Glutamatergic neuron (in vitro differentiated cells): ENCODE measurements at regions not wholly inside any gene's neighbourhood (a gene's known extent, or its start where the extent isn't known, plus 50 kb on each side); places are given as distances from the start of the nearest gene placed in this dataset.

Source experiments
- DNase-seq: peaks from one replicate; pipeline ENCODE4 v3.0.0; 2022
- H3K27ac Mint-ChIP-seq: one replicate; pipeline ENCODE4 v1.8.0; 2020; ENCODE audit warnings: mild to moderate bottlenecking, mixed read lengths, inconsistent platforms; ENCODE audit not compliant: unreplicated experiment
- H3K27me3 Mint-ChIP-seq: one replicate; pipeline ENCODE4 v1.8.0; 2020; ENCODE audit warnings: mild to moderate bottlenecking, moderate library complexity, mixed read lengths, inconsistent platforms; ENCODE audit not compliant: unreplicated experiment
- H3K36me3 Mint-ChIP-seq: one replicate; pipeline ENCODE4 v1.8.0; 2020; ENCODE audit warnings: mild to moderate bottlenecking, mixed read lengths, inconsistent platforms; ENCODE audit not compliant: unreplicated experiment
- H3K4me1 Mint-ChIP-seq: one replicate; pipeline ENCODE4 v1.8.0; 2020; ENCODE audit warnings: mild to moderate bottlenecking, low read depth, mixed read lengths, inconsistent platforms; ENCODE audit not compliant: unreplicated experiment
- H3K4me3 Mint-ChIP-seq: one replicate; pipeline ENCODE4 v1.8.0; 2020; ENCODE audit warnings: mild to moderate bottlenecking, mixed read lengths, inconsistent platforms; ENCODE audit not compliant: unreplicated experiment
- H3K9me3 Mint-ChIP-seq: one replicate; pipeline ENCODE4 v1.8.0; 2020; ENCODE audit warnings: mild to moderate bottlenecking, moderate library complexity, mixed read lengths, inconsistent platforms; ENCODE audit not compliant: unreplicated experiment
- TF ChIP-seq, protein P1 (sequence below): fragments of 200-600 bp; sonication (generic); IDR thresholded peaks from one replicate; pipeline ENCODE4 v1.5.0; 2021; ENCODE audit not compliant: partially characterized antibody, unreplicated experiment

DNA sequence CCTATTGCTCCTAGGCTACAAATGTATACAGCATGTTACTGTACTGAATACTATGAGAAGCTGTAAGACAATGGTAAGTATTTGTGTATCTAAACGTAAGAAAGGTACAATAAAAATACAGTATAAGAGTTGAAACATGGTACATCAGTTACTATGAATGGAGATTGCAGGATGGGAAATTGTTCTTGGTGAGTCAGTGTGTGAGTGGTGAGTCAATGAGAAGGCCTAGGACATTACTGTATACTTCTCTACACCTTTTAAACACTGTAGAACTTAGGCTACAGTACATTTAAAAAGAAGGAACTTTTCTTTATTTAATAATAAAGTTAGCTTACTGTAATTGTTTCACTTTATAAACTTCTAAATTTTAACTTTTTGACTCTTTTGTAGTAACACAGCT lies 2603.2 kb downstream of the PCDH7 start:
- Mint-ChIP-seq H3K9me3 (peaks cover 3% of the 10 kb centered on the region), H3K4me1 (no peaks in the 10 kb centered on the region), H3K36me3 (no peaks in the 10 kb centered on the region)

DNA sequence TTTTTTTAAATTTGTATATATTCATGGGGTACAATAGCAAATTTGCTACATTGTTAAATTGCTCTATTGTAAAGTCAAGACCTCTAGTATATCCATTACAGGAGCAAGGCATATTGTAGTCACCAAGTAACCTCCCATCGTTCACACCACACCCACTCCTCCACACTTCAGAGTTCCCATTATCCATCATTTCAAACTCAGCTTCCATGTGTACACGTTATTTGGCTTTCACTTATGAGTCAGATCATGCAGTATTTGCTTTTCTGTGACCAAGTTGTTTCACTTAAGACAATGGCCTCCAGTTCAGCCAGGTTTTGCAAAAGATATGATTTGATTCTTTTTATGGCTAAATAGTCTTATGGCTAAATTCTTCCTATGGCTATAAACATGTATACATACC lies 2614.2 kb downstream of the PCDH7 start:
- Mint-ChIP-seq H3K36me3 (peaks cover 5% of the 10 kb centered on the region), H3K27ac (no peak overlapping the region), H3K27me3 (no peaks in the 10 kb centered on the region), H3K4me3 (no peak overlapping the region), H3K4me1 (no peaks in the 10 kb centered on the region), H3K9me3 (peaks cover 4% of the 10 kb centered on the region)
- DNase-seq, result no peak
- TF ChIP-seq, protein P1, sequence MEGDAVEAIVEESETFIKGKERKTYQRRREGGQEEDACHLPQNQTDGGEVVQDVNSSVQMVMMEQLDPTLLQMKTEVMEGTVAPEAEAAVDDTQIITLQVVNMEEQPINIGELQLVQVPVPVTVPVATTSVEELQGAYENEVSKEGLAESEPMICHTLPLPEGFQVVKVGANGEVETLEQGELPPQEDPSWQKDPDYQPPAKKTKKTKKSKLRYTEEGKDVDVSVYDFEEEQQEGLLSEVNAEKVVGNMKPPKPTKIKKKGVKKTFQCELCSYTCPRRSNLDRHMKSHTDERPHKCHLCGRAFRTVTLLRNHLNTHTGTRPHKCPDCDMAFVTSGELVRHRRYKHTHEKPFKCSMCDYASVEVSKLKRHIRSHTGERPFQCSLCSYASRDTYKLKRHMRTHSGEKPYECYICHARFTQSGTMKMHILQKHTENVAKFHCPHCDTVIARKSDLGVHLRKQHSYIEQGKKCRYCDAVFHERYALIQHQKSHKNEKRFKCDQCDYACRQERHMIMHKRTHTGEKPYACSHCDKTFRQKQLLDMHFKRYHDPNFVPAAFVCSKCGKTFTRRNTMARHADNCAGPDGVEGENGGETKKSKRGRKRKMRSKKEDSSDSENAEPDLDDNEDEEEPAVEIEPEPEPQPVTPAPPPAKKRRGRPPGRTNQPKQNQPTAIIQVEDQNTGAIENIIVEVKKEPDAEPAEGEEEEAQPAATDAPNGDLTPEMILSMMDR, result no peak

More for the DNA sequence above, 2603.2 kb downstream of the PCDH7 start:
- no peak for DNase-seq
- TF ChIP-seq, protein P1, result no peak
- Mint-ChIP-seq H3K27ac (no peak overlapping the region), H3K4me3 (no peak overlapping the region), H3K27me3 (no peaks in the 10 kb centered on the region)

DNA sequence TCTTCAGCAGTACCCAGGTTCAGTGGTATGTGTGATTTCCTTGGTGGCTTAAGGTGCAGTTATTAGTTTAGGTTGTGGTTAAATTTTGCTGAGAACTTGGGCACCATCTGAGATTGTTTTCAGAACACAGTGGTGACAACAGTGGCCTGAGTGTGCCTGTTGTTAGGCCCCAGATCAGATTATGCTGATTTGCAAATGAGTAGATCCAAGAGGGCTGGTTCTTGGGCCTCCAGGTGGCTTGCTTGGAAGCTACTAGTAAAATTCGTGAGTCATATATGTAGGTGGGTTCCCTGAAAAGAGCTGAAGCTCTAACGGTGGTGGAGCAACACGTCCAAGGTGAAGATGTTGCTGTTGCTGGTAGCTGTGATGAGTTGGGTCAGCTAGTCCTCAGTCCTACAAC lies 2619.6 kb downstream of the PCDH7 start:
- Mint-ChIP-seq H3K27ac (no peak overlapping the region), H3K4me1 (no peaks in the 10 kb centered on the region), H3K4me3 (no peak overlapping the region), H3K36me3 (no peaks in the 10 kb centered on the region), H3K9me3 (peaks cover 5% of the 10 kb centered on the region), H3K27me3 (no peaks in the 10 kb centered on the region)
- no peak for DNase-seq
- TF ChIP-seq, protein P1, result no peak

DNA sequence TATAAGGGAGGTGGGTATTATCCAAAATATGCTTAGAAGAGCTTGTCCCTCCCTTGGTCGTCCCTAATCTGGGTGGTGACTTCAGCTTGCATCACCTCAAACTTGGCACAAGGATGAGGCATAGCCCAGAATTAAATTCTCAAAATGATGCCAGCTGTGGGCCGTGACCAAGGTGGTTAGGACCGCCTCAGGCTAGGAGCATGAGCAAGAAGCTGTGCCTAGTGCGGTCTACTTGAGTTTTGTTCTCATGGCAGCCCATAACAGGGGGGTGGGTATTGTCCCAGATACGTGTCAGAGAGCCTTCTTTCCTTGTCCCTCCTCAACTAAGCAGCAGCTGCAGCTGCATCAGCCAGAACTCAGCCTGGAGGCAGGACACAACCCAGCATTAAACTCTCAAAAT lies 2620.0 kb downstream of the PCDH7 start:
- TF ChIP-seq, protein P1, result no peak
- H3K9me3 Mint-ChIP-seq, result peaks cover 5% of the 10 kb centered on the region
- no peaks in the 10 kb centered on the region for H3K27me3 Mint-ChIP-seq
- no peak overlapping the region for H3K27ac Mint-ChIP-seq
- H3K4me1 Mint-ChIP-seq, result no peaks in the 10 kb centered on the region
- H3K4me3 Mint-ChIP-seq, result no peak overlapping the region
- no peaks in the 10 kb centered on the region for H3K36me3 Mint-ChIP-seq
- DNase-seq, result no peak

DNA sequence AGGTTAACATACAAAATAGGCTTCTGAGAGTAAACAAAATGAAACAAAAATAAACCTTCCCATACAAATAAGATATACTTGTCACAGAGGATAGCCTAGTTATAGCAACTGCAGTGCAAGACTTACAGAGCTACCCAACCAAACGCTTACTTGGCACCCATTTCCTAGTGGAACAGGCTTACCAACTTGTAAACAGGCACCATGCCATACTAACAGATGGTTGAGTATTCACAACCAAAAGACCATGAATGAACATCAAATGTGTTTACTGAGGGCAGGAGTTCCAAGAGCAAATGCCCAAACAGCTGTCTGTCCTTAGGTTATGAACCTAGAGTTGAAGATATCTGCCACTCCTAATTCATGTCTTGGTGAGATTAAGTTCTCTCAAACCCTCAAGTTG lies 2629.2 kb downstream of the PCDH7 start:
- TF ChIP-seq, protein P1, result no peak
- H3K27ac Mint-ChIP-seq, result no peak overlapping the region
- no peaks in the 10 kb centered on the region for H3K36me3 Mint-ChIP-seq
- no peaks in the 10 kb centered on the region for H3K9me3 Mint-ChIP-seq
- H3K4me3 Mint-ChIP-seq, result no peak overlapping the region
- no peak for DNase-seq
- no peaks in the 10 kb centered on the region for H3K27me3 Mint-ChIP-seq
- no peaks in the 10 kb centered on the region for H3K4me1 Mint-ChIP-seq
